GM13977 (cell line): ENCODE measurements at regions not wholly inside any gene's neighbourhood (a gene's known extent, or its start where the extent isn't known, plus 50 kb on each side); places are given as distances from the start of the nearest gene placed in this dataset.

Experiments used
- DNase-seq: peaks from one replicate; pipeline ENCODE4 v3.0.0; 2012; ENCODE audit warnings: low spot score
- CTCF ChIP-seq: IDR thresholded peaks from 2 replicates; pipeline ENCODE4 v1.5.1; 2012; ENCODE audit warnings: mild to moderate bottlenecking, control low read depth; ENCODE audit not compliant: insufficient read depth; ENCODE audit errors: extremely low read depth, missing control alignments
- in situ Hi-C: fragments of 300-500 bp; cut with MboI; formaldehyde crosslinking; loops from one replicate; pipeline ENCODE4 v1.12.0; 2022; ENCODE audit warnings: low sequenced_read_pairs, low pct_unique_long_range_greater_than_20kb, mixed read lengths, inconsistent platforms; ENCODE audit not compliant: unreplicated experiment

- no peak for TF ChIP-seq CTCF
- in situ Hi-C loops: no loop called here
- no peak for DNase-seq
These were observed 118.8 kb downstream of the GADD45G start for GRCh38 chr9:89723469-89724100.

- DNase-seq: no peak
- no peak for TF ChIP-seq CTCF
- in situ Hi-C loops: no loop called here
These were observed 119.8 kb downstream of the GADD45G start for GRCh38 chr9:89724659-89725058.

- no peak for TF ChIP-seq CTCF
- no peak for DNase-seq
- in situ Hi-C loops: no loop called here
These were observed 120.5 kb downstream of the GADD45G start for GRCh38 chr9:89725271-89725670.

- in situ Hi-C loops: no loop called here
- no peak for TF ChIP-seq CTCF
- DNase-seq: no peak
These were observed 125.2 kb downstream of the GADD45G start for GRCh38 chr9:89729954-89730530.

- in situ Hi-C loops: no loop called here
These were observed 125.9 kb downstream of the GADD45G start for GRCh38 chr9:89730715-89731114.

More at GRCh38 chr9:89730715-89731114, 125.9 kb downstream of the GADD45G start:
- no peak for DNase-seq
- TF ChIP-seq CTCF: no peak
